Hepatocyte (in vitro differentiated cells): ENCODE measurements at regions not wholly inside any gene's neighbourhood (a gene's known extent, or its start where the extent isn't known, plus 50 kb on each side); places are given as distances from the start of the nearest gene placed in this dataset.

Experiments
- DNase-seq: peaks from one replicate; pipeline ENCODE4 v3.0.0-alpha.2; 2016; ENCODE audit warnings: low spot score
- H2AFZ ChIP-seq: fragments of 200-600 bp; sonication (generic); 2 replicates; pipeline ENCODE4 v1.6.0; 2016; ENCODE audit warnings: antibody characterized with exemption, mild to moderate bottlenecking
- H3K27ac ChIP-seq: fragments of 200-600 bp; sonication (generic); 2 replicates; pipeline ENCODE4 v1.5.1; 2016; ENCODE audit warnings: mild to moderate bottlenecking
- H3K27me3 ChIP-seq: fragments of 200-600 bp; sonication (generic); 2 replicates; pipeline ENCODE4 v1.6.1; 2016
- H3K36me3 ChIP-seq: fragments of 200-600 bp; sonication (generic); replicated peaks from 2 replicates; pipeline ENCODE4 v1.5.1; 2016; ENCODE audit warnings: low read depth; ENCODE audit not compliant: insufficient read depth
- H3K4me1 ChIP-seq: fragments of 200-600 bp; sonication (generic); 2 replicates; pipeline ENCODE4 v1.5.1; 2016; ENCODE audit warnings: mild to moderate bottlenecking, moderate library complexity; ENCODE audit not compliant: insufficient read depth
- H3K4me2 ChIP-seq: fragments of 200-600 bp; sonication (generic); 2 replicates; pipeline ENCODE4 v1.6.0; 2016
- H3K4me3 ChIP-seq: fragments of 200-600 bp; sonication (generic); 2 replicates; pipeline ENCODE4 v1.5.1; 2016; ENCODE audit warnings: mild to moderate bottlenecking
- H3K79me2 ChIP-seq: fragments of 200-600 bp; sonication (generic); 2 replicates; pipeline ENCODE4 v1.6.0; 2017; ENCODE audit warnings: mild to moderate bottlenecking
- H3K9me2 ChIP-seq: fragments of 200-600 bp; sonication (generic); replicated peaks from 2 replicates; pipeline ENCODE4 v1.6.0; 2017; ENCODE audit warnings: mild to moderate bottlenecking; ENCODE audit not compliant: insufficient read depth
- H3K9me3 ChIP-seq: fragments of 200-600 bp; sonication (generic); 2 replicates; pipeline ENCODE4 v1.5.1; 2016; ENCODE audit warnings: low read depth, mild to moderate bottlenecking
- H4K20me1 ChIP-seq: fragments of 200-600 bp; sonication (generic); 2 replicates; pipeline ENCODE4 v1.6.0; 2016; ENCODE audit warnings: mild to moderate bottlenecking; ENCODE audit not compliant: insufficient read depth, poor library complexity, severe bottlenecking
- CTCF ChIP-seq: fragments of 200-600 bp; sonication (generic); IDR thresholded peaks from 2 replicates; pipeline ENCODE4 v1.5.1; 2016; ENCODE audit warnings: antibody characterized with exemption, mild to moderate bottlenecking; ENCODE audit not compliant: poor library complexity
- EZH2 ChIP-seq: fragments of 200-600 bp; sonication (generic); IDR thresholded peaks from 2 replicates; pipeline ENCODE4 v1.6.1; 2016; ENCODE audit warnings: antibody characterized with exemption, mild to moderate bottlenecking, borderline replicate concordance
- EZH2phosphoT487 ChIP-seq: fragments of 200-600 bp; sonication (generic); IDR thresholded peaks from one replicate; pipeline ENCODE4 v1.6.1; 2018; ENCODE audit warnings: antibody characterized with exemption, mild to moderate bottlenecking, low read depth, moderate library complexity; ENCODE audit not compliant: unreplicated experiment, severe bottlenecking
- WGBS: methylation state at CpG from one replicate; pipeline ENCODE4 v1.1.6; 2016; ENCODE audit warnings: low lambda C conversion rate; ENCODE audit errors: missing lambda C conversion rate; 5-methylcytosine and 5-hydroxymethylcytosine counted together

GRCh38 chr10:62643606-62644587 is 160.6 kb upstream of the ADO start:
- H3K4me1 ChIP-seq = no peaks in the 10 kb centered on the region
- H3K27ac ChIP-seq = no peak overlapping the region
- H4K20me1 ChIP-seq = no peaks in the 10 kb centered on the region
- no peaks in the 10 kb centered on the region for H3K79me2 ChIP-seq
- no peaks in the 10 kb centered on the region for H3K9me3 ChIP-seq
- H3K27me3 ChIP-seq = no peaks in the 10 kb centered on the region
- no peaks in the 10 kb centered on the region for H3K9me2 ChIP-seq
- no peak for DNase-seq
- no peak for TF ChIP-seq EZH2
- TF ChIP-seq CTCF = no peak
- no peak for TF ChIP-seq EZH2phosphoT487
- no peak overlapping the region for H2AFZ ChIP-seq
- no peaks in the 10 kb centered on the region for H3K36me3 ChIP-seq
- H3K4me3 ChIP-seq = no peak overlapping the region
- WGBS = 91% methylated on average over 5 of the region's 5 CpGs
- H3K4me2 ChIP-seq = no peak overlapping the region

GRCh38 chr10:62647375-62648092 is 157.0 kb upstream of the ADO start:
- TF ChIP-seq EZH2phosphoT487 (no peak), CTCF (no peak), EZH2 (no peak)
- Histone ChIP-seq H4K20me1 (no peaks in the 10 kb centered on the region), H3K4me3 (no peak overlapping the region), H3K4me2 (no peak overlapping the region), H3K9me3 (no peaks in the 10 kb centered on the region), H3K27ac (no peak overlapping the region), H3K27me3 (no peaks in the 10 kb centered on the region), H2AFZ (no peak overlapping the region), H3K4me1 (no peaks in the 10 kb centered on the region), H3K79me2 (no peaks in the 10 kb centered on the region), H3K9me2 (no peaks in the 10 kb centered on the region), H3K36me3 (no peaks in the 10 kb centered on the region)
- no peak for DNase-seq
- WGBS = 86% methylated on average over 6 of the region's 6 CpGs

GRCh38 chr10:62648921-62649320 is 155.6 kb upstream of the ADO start:
- Histone ChIP-seq H3K9me3 (no peaks in the 10 kb centered on the region), H3K4me1 (no peaks in the 10 kb centered on the region), H3K27me3 (no peaks in the 10 kb centered on the region), H3K9me2 (no peaks in the 10 kb centered on the region), H3K4me3 (no peak overlapping the region), H3K4me2 (no peak overlapping the region), H4K20me1 (no peaks in the 10 kb centered on the region), H2AFZ (no peak overlapping the region), H3K36me3 (no peaks in the 10 kb centered on the region), H3K79me2 (no peaks in the 10 kb centered on the region), H3K27ac (no peak overlapping the region)
- TF ChIP-seq EZH2phosphoT487 (no peak), CTCF (no peak), EZH2 (no peak)
- 100% methylated on average over 1 of the region's 1 CpG for WGBS
- DNase-seq = no peak
